GM12878 (cell line): ENCODE measurements at regions not wholly inside any gene's neighbourhood (a gene's known extent, or its start where the extent isn't known, plus 50 kb on each side); places are given as distances from the start of the nearest gene placed in this dataset.

Experiments
- NR2C2 ChIP-seq: IDR thresholded peaks from 2 replicates; pipeline ENCODE4 v1.6.1; 2011; ENCODE audit warnings: borderline replicate concordance, low read depth; ENCODE audit not compliant: control insufficient read depth, insufficient read length
- SREBF2 ChIP-seq: IDR thresholded peaks from 2 replicates; pipeline ENCODE4 v1.6.1; 2012; ENCODE audit warnings: mild to moderate bottlenecking, low read length
- TF ChIP-seq, protein P1 (sequence below): fragments of 150-350 bp; IDR thresholded peaks from 2 replicates; pipeline ENCODE4 v1.6.1; 2014; ENCODE audit warnings: mild to moderate bottlenecking, low read depth, low read length
- TF ChIP-seq, protein P2 (sequence below): fragments of 450-650 bp; IDR thresholded peaks from 2 replicates; pipeline ENCODE4 v1.6.1; 2017; ENCODE audit warnings: mild to moderate bottlenecking, moderate library complexity
- TF ChIP-seq, protein P3 (sequence below): IDR thresholded peaks from 2 replicates; pipeline ENCODE4 v1.6.1; 2011; ENCODE audit warnings: low read depth, low read length, improper control_type of control experiment, borderline replicate concordance
- TF ChIP-seq, protein P4 (sequence below): IDR thresholded peaks from 2 replicates; pipeline ENCODE4 v1.6.1; 2012; ENCODE audit warnings: mild to moderate bottlenecking, low read depth, low read length

DNA sequence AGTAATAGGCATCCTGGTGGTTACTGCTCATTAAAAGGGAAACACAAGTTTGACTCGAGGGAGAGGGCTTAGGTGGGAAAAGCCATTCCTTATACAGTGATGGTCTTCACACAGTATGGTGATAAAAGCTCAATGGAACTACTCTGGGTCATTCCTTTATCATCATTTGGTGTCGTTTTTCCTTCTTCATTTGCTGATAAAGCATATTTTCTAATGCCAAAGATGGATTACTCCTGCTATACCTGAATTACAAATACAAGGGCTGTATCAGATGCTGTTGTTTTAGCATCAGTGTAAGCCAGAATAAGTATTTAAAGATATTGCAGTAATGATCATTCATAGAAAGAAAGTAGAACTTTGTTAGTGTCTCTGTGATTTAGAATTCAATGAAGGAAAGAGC, 563.7 kb downstream of the PLCL1 start (continued):
- TF ChIP-seq, protein P1, sequence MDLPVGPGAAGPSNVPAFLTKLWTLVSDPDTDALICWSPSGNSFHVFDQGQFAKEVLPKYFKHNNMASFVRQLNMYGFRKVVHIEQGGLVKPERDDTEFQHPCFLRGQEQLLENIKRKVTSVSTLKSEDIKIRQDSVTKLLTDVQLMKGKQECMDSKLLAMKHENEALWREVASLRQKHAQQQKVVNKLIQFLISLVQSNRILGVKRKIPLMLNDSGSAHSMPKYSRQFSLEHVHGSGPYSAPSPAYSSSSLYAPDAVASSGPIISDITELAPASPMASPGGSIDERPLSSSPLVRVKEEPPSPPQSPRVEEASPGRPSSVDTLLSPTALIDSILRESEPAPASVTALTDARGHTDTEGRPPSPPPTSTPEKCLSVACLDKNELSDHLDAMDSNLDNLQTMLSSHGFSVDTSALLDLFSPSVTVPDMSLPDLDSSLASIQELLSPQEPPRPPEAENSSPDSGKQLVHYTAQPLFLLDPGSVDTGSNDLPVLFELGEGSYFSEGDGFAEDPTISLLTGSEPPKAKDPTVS = no peak
- TF ChIP-seq NR2C2 (no peak), SREBF2 (no peak)
- TF ChIP-seq, protein P2, sequence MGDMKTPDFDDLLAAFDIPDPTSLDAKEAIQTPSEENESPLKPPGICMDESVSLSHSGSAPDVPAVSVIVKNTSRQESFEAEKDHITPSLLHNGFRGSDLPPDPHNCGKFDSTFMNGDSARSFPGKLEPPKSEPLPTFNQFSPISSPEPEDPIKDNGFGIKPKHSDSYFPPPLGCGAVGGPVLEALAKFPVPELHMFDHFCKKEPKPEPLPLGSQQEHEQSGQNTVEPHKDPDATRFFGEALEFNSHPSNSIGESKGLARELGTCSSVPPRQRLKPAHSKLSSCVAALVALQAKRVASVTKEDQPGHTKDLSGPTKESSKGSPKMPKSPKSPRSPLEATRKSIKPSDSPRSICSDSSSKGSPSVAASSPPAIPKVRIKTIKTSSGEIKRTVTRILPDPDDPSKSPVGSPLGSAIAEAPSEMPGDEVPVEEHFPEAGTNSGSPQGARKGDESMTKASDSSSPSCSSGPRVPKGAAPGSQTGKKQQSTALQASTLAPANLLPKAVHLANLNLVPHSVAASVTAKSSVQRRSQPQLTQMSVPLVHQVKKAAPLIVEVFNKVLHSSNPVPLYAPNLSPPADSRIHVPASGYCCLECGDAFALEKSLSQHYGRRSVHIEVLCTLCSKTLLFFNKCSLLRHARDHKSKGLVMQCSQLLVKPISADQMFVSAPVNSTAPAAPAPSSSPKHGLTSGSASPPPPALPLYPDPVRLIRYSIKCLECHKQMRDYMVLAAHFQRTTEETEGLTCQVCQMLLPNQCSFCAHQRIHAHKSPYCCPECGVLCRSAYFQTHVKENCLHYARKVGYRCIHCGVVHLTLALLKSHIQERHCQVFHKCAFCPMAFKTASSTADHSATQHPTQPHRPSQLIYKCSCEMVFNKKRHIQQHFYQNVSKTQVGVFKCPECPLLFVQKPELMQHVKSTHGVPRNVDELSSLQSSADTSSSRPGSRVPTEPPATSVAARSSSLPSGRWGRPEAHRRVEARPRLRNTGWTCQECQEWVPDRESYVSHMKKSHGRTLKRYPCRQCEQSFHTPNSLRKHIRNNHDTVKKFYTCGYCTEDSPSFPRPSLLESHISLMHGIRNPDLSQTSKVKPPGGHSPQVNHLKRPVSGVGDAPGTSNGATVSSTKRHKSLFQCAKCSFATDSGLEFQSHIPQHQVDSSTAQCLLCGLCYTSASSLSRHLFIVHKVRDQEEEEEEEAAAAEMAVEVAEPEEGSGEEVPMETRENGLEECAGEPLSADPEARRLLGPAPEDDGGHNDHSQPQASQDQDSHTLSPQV = no peak
- TF ChIP-seq, protein P3, sequence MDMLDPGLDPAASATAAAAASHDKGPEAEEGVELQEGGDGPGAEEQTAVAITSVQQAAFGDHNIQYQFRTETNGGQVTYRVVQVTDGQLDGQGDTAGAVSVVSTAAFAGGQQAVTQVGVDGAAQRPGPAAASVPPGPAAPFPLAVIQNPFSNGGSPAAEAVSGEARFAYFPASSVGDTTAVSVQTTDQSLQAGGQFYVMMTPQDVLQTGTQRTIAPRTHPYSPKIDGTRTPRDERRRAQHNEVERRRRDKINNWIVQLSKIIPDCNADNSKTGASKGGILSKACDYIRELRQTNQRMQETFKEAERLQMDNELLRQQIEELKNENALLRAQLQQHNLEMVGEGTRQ = no peak
- TF ChIP-seq, protein P4, sequence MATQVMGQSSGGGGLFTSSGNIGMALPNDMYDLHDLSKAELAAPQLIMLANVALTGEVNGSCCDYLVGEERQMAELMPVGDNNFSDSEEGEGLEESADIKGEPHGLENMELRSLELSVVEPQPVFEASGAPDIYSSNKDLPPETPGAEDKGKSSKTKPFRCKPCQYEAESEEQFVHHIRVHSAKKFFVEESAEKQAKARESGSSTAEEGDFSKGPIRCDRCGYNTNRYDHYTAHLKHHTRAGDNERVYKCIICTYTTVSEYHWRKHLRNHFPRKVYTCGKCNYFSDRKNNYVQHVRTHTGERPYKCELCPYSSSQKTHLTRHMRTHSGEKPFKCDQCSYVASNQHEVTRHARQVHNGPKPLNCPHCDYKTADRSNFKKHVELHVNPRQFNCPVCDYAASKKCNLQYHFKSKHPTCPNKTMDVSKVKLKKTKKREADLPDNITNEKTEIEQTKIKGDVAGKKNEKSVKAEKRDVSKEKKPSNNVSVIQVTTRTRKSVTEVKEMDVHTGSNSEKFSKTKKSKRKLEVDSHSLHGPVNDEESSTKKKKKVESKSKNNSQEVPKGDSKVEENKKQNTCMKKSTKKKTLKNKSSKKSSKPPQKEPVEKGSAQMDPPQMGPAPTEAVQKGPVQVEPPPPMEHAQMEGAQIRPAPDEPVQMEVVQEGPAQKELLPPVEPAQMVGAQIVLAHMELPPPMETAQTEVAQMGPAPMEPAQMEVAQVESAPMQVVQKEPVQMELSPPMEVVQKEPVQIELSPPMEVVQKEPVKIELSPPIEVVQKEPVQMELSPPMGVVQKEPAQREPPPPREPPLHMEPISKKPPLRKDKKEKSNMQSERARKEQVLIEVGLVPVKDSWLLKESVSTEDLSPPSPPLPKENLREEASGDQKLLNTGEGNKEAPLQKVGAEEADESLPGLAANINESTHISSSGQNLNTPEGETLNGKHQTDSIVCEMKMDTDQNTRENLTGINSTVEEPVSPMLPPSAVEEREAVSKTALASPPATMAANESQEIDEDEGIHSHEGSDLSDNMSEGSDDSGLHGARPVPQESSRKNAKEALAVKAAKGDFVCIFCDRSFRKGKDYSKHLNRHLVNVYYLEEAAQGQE = no peak
